GM21786 (cell line): ENCODE measurements at regions not wholly inside any gene's neighbourhood (a gene's known extent, or its start where the extent isn't known, plus 50 kb on each side); places are given as distances from the start of the nearest gene placed in this dataset.
"Not testable (repeated sequence)": the region's sequence is repeated elsewhere in the genome, so short reads cannot be mapped to it uniquely, and the experiment has no call there.

ENCODE experiments used
- ATAC-seq: cut with Tn5 transposase; IDR thresholded peaks from one replicate; pipeline ENCODE4 v1.9.1; 2021; ENCODE audit not compliant: unreplicated experiment

DNA sequence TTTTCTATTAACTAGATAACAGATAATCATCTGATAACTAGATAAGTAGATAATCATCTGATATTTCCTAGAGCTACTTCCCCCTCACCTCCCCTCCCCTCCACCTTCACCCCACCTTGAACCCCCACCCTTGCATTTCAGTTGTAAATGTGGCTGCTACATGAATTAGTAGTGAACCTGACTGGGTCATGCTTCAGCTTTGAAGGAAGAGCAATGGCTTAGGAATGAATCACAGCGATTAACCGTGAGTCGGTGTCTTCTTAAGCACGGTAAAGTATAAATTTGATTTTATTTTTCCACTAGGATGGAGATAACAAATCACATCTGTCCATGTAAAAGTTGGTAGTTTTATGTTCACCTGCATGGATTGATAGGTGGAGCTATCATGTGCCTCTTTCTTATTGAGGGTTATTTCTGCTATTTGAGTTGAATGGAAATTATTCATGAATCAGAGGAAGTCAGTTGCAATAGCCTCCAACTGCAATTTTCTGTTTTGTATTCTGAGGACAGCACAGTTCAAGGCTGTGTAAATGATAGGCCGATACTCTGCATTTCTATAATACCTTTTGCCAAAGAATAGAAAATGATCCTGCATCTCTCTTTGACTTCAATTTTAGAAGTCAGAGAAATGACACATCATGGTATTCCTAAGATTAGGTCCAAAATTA, 235.0 kb downstream of the PTGER3 start:
- ATAC-seq = no peak

DNA sequence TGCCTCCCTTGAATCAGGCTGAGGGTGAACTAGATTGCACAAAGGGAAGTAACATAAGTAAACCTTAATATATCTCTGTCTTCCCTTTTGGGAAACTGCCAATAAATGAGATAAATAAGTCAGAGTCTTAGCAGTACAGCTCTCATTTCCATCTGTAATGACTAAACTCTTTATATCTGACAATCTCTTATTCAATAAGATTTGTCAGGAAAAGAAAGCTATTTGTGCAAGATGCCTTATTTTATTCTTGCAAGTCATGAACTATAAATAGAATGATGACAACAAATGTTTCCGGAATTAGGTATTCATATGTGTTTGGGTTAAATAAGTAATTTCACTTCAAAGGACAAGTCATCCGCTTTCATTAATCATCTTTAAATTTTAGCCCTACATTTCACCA, 229.2 kb downstream of the PTGER3 start:
- no peak for ATAC-seq

- ATAC-seq = no peak
Measured at GRCh38 chr1:70819231-70819630, 228.4 kb downstream of the PTGER3 start.

- ATAC-seq = no peak
Measured at GRCh38 chr1:70819785-70820184, 227.8 kb downstream of the PTGER3 start.

DNA sequence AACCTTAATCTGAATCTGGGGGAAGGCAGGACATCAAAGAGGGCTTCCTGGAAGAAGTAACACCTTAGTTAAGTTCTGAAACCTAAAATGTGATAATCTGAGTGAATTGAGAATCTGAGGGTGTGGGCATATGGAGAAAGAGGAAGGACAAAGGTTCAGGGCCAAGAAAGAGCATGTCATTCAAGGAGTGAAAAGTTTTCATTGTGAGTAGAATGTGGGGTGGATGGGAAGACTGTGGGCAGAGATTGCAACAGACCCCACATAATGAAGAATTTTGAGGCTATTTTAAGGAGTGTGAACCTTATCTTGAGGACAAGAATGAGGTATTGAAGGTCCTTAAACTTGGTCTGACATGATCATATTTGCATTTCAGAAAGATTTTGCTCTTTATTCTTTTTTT, 227.2 kb downstream of the PTGER3 start:
- no peak for ATAC-seq

DNA sequence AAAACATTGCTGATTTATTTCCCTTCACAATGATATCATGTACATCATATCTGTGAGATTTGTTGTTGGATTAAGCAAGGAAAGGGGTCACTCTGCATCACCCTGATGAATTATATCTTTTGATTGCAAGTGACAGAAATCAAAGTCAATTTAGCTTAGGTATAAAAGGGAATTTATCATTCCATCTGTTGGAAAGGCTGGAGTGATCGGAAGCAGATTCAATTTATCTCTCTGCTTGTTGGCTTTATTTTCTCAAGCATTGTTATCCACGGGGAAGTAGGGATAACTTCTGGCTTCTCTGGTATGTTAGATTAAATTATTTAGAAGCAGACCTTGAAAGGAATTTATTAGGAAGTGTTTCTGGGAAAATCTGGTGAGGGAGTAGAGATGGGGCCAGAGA, 226.6 kb downstream of the PTGER3 start:
- ATAC-seq = no peak

DNA sequence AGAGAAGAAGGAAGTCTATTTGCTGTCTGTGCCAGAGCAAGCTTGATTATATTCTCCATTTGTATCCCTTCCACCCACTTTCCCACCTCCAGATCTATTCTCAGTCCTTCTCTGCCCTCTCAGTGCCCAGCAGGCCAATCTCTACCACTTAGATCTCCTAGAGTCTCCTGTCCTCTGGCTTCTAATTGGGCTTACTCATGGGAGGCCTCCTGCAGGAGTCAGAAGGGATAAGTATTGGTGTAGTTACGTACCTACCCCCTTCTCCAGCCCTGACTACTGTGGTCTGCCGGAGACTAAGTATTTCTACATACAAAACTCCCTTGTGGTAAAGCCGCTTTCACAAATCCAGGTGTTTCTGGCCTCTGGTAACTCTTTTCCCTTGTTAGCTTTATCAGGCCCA, 221.2 kb downstream of the PTGER3 start:
- ATAC-seq = no peak

DNA sequence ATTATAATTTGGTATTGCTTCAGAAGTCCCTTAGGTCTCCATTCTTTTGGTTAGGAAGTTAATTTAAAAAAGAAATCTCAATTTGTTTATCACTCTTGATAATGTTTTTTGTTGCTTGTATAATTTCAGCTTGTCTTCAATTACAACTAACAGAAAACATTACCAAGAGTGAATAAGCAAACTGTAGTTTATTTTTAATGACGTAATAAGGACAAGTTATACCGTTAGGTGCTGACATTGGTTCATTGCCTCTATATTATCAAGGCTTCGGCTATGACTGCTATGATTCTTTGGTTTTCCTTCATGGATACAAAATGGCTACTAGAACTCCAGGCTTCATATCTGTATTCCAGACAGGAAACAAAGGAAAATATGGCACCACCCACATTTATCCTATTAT, 220.6 kb downstream of the PTGER3 start:
- ATAC-seq = no peak

GRCh38 chr1:70828177-70828576, 219.4 kb downstream of the PTGER3 start:
- no peak for ATAC-seq

- ATAC-seq = not testable (repeated sequence)
Measured at GRCh38 chr1:70834365-70834764, 213.3 kb downstream of the PTGER3 start.

GRCh38 chr1:70836456-70836855, 211.2 kb downstream of the PTGER3 start:
- no peak for ATAC-seq

- ATAC-seq = no peak
Measured at GRCh38 chr1:70840260-70840953, 207.2 kb downstream of the PTGER3 start.

DNA sequence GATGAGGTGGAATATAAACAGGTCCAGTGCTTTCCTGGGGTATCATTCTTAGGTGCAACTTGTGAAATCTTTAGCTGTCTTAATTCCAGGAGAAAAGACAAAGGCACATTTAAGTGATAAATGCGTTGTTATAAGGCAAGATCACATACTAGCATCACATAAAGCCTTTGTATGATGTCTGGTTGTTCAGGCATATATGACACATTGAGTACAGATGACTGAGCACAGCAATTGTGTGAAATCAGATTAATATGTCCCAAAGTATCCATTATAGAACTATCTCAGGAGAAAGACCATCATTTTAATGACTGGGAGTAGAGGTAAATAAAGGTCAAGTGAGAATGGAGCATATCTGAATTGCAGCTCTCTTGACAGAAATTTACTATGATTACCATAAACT, 205.1 kb downstream of the PTGER3 start:
- ATAC-seq = no peak

GRCh38 chr1:70843452-70843851, 204.2 kb downstream of the PTGER3 start:
- no peak for ATAC-seq

DNA sequence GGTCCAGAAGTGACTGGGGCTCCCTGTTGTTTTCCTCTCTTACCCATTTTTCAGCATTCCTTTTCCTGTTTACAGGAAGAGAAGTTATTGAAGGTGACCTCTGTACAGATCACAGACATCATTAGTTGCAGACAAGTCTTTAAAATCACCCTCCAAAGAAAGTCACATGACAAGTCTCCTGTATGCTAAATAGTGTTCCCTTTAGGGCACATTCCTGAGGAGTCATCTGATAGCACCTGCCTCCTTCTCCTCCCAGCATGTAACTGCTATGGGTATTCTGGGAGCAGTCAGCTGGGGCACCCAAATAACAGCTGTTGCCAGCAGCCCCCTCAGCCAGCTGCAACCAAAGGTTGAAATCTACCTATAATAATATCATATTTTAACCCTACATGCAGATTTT, 200.6 kb downstream of the PTGER3 start:
- ATAC-seq = no peak

GRCh38 chr1:70855203-70855602, 192.4 kb downstream of the PTGER3 start:
- no peak for ATAC-seq

DNA sequence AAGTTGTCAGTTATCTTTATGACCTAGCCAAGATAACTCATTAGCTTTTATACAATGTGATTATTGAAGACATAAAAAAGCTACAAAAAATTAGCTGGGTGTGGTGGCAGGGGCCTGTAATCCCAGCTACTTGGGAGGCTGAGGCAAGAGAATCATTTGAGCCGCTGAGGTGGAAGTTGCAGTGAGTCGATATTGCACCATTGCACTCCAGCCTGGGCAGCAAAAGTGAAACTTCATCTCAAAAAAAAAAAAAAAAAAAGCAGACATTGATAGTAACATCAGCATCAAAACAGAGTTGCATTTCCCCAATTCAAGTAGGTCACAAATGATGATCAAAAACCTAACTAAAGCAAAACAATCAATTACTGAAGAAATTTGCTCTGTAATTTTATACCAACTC, 191.4 kb downstream of the PTGER3 start:
- no peak for ATAC-seq

- no peak for ATAC-seq
Measured at GRCh38 chr1:70863239-70863638, 184.4 kb downstream of the PTGER3 start.

GRCh38 chr1:70864302-70864701, 183.3 kb downstream of the PTGER3 start:
- no peak for ATAC-seq

- no peak for ATAC-seq
Measured at GRCh38 chr1:70866542-70867264, 180.9 kb downstream of the PTGER3 start.

DNA sequence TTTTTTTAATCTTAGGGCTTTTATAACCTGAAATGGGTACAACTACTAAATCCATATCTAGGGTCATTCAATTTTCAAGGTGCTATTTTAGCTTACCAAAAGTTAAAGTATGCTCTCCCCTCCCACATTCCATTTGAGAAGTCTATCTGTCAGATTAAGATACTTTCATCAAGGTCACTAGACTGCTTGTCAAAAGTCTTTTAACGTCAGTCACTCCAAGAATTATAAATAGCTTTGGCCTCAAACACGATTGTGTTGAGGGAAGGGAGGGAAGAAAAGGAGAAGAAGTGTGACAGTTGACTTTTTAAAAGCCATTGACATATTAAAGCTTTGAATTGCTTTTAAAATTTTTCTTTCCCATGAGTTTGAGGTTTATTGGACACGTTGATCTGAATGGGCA, 175.8 kb downstream of the PTGER3 start:
- no peak for ATAC-seq

GRCh38 chr1:70874063-70874462, 173.6 kb downstream of the PTGER3 start:
- no peak for ATAC-seq
